ENCODE measurements at regions not wholly inside any gene's neighbourhood (a gene's known extent, or its start where the extent isn't known, plus 50 kb on each side); places are given as distances from the start of the nearest gene placed in this dataset.
"Not testable (repeated sequence)": the region's sequence is repeated elsewhere in the genome, so short reads cannot be mapped to it uniquely, and the experiment has no call there.

GRCh38 chr3:30531017-30531570 lies 75.3 kb upstream of the TGFBR2 start:
- DNase-seq: no peak

- DNase-seq: no peak
Measured at GRCh38 chr3:30535525-30535924, 70.9 kb upstream of the TGFBR2 start.

- no peak for DNase-seq
Measured at GRCh38 chr3:30538791-30539190, 67.6 kb upstream of the TGFBR2 start.

- no peak for DNase-seq
Measured at GRCh38 chr3:30539206-30539605, 67.2 kb upstream of the TGFBR2 start.

GRCh38 chr3:30539772-30540171 lies 66.6 kb upstream of the TGFBR2 start:
- no peak for DNase-seq

- DNase-seq: not testable (repeated sequence)
Measured at GRCh38 chr3:30541156-30541555, 65.2 kb upstream of the TGFBR2 start.

- no peak for DNase-seq
Measured at GRCh38 chr3:30542897-30543296, 63.5 kb upstream of the TGFBR2 start.

- DNase-seq: no peak
Measured at GRCh38 chr3:30544812-30545211, 61.6 kb upstream of the TGFBR2 start.

GRCh38 chr3:30546934-30547333 lies 59.5 kb upstream of the TGFBR2 start:
- no peak for DNase-seq

GRCh38 chr3:30547716-30548115 lies 58.7 kb upstream of the TGFBR2 start:
- DNase-seq: no peak

- no peak for DNase-seq
Measured at GRCh38 chr3:30548600-30548999, 57.8 kb upstream of the TGFBR2 start.

- DNase-seq: no peak
Measured at GRCh38 chr3:30549600-30549999, 56.8 kb upstream of the TGFBR2 start.

GRCh38 chr3:30550246-30550645 lies 56.2 kb upstream of the TGFBR2 start:
- no peak for DNase-seq

GRCh38 chr3:30551266-30551665 lies 55.1 kb upstream of the TGFBR2 start:
- no peak for DNase-seq

- no peak for DNase-seq
Measured at GRCh38 chr3:30551927-30552326, 54.5 kb upstream of the TGFBR2 start.

GRCh38 chr3:30553641-30554316 lies 52.6 kb upstream of the TGFBR2 start:
- no peak for DNase-seq

- DNase-seq: no peak
Measured at GRCh38 chr3:30554317-30554690, 52.1 kb upstream of the TGFBR2 start.

GRCh38 chr3:30555968-30556367 lies 50.4 kb upstream of the TGFBR2 start:
- no peak for DNase-seq
